SH-SY5Y (cell line): ENCODE measurements at regions not wholly inside any gene's neighbourhood (a gene's known extent, or its start where the extent isn't known, plus 50 kb on each side); places are given as distances from the start of the nearest gene placed in this dataset.

Experiments used
- GATA2 ChIP-seq: IDR thresholded peaks from 2 replicates; pipeline ENCODE4 v1.6.1; 2011; ENCODE audit warnings: mild to moderate bottlenecking, low read depth, low read length
- GATA3 ChIP-seq: IDR thresholded peaks from 2 replicates; pipeline ENCODE4 v1.6.1; 2011; ENCODE audit warnings: low read depth, mild to moderate bottlenecking, low read length, moderate library complexity

DNA sequence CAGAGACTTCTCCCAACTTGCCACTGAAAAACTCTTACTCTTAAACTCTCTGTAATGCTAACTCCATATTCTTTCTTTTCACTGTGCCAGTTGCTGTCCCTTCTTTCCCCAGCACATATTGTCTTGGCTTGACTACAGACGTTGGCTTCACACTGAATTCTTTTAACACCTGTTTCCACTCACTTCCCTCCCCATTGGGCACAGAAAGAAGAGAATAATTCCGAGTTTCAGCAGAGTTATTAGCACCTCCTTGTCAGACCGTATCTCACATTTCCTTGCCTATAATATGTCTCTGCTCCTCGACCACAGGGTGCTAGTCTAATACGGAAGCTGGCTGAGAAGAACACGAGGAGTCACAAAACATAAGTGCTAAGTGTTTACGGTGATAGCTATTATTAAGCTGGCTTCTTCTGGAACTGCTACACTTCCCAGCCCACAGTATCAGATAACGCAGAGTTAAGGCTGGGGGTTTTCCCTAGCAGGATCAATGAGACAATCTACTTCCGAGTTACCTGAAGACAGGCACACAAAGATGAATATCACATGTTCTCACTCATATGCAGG is 188.5 kb upstream of the CDH8 start:
- no peak for TF ChIP-seq GATA2
- no peak for TF ChIP-seq GATA3
